ENCODE measurements at regions not wholly inside any gene's neighbourhood (a gene's known extent, or its start where the extent isn't known, plus 50 kb on each side); places are given as distances from the start of the nearest gene placed in this dataset.

DNA sequence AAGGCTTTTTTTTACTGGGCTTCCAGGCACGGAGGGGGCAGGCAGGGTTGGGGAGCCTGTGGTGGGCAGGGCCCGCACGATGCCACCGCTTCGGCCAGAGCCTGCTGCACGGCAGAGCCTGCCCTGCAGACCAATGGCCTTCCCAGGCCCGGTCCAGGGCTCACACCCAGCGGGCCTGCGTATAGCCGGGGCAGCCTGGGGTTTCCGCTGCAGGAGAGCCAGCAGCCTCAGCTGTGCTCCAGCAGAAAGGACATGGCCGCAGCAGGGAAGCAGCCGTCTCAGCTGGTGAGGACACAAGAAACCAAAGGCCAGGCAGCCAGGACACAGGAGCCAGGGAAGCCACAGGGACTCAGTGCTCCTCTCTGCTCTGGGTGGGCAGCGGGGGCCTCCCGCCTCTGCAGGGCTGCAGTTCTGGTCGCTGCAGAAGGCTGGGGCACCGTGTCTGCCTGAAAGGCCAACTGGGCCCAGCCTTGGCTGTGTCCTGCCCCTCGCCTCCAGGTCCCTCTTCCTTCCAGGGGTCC is 90.6 kb downstream of the TTLL2 start:
- Histone ChIP-seq H3K4me1 (ENCODE audit: control insufficient read depth in 1 of 2, insufficient read depth in 2 of 2, low read depth in 1 of 2, low read length in 1 of 2) (peaks cover 0 to 10% of the 10 kb centered on the region in 2 experiments; a peak in 2 of 4 replicates), H3K9ac (no peak overlapping the region), H3K9me3 (no peaks in the 10 kb centered on the region), H2AFZ (ENCODE audit: low read depth) (no peak overlapping the region), H3K27ac (ENCODE audit: low read depth in 2 of 2, low read length in 1 of 2) (no peak overlapping the region), H3K79me2 (ENCODE audit: insufficient read depth) (no peaks in the 10 kb centered on the region), H3K4me2 (no peak overlapping the region), H3K36me3 (replicated peaks in 1 of 2; ENCODE audit: control insufficient read depth in 1 of 2, insufficient read depth in 2 of 2, low read length in 1 of 2) (no peaks in the 10 kb centered on the region), H3K9me2 (no peaks in the 10 kb centered on the region), H4K20me1 (ENCODE audit: insufficient read depth) (no peaks in the 10 kb centered on the region), H3F3A (replicated peaks; ENCODE audit: insufficient read depth) (no peaks in the 10 kb centered on the region), H3K4me3 (ENCODE audit: low read depth in 2 of 2, low read length in 1 of 2) (no peak overlapping the region), H3K27me3 (ENCODE audit: insufficient read depth) (no peaks in the 10 kb centered on the region)
- TF ChIP-seq, protein P1, sequence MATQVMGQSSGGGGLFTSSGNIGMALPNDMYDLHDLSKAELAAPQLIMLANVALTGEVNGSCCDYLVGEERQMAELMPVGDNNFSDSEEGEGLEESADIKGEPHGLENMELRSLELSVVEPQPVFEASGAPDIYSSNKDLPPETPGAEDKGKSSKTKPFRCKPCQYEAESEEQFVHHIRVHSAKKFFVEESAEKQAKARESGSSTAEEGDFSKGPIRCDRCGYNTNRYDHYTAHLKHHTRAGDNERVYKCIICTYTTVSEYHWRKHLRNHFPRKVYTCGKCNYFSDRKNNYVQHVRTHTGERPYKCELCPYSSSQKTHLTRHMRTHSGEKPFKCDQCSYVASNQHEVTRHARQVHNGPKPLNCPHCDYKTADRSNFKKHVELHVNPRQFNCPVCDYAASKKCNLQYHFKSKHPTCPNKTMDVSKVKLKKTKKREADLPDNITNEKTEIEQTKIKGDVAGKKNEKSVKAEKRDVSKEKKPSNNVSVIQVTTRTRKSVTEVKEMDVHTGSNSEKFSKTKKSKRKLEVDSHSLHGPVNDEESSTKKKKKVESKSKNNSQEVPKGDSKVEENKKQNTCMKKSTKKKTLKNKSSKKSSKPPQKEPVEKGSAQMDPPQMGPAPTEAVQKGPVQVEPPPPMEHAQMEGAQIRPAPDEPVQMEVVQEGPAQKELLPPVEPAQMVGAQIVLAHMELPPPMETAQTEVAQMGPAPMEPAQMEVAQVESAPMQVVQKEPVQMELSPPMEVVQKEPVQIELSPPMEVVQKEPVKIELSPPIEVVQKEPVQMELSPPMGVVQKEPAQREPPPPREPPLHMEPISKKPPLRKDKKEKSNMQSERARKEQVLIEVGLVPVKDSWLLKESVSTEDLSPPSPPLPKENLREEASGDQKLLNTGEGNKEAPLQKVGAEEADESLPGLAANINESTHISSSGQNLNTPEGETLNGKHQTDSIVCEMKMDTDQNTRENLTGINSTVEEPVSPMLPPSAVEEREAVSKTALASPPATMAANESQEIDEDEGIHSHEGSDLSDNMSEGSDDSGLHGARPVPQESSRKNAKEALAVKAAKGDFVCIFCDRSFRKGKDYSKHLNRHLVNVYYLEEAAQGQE (IDR thresholded peaks at IDR 0.05; ENCODE audit: low read depth, low read length): no peak
- 29% methylated on average over 2 of the region's 18 CpGs for WGBS (ENCODE audit: low lambda C conversion rate)
- CTCF ChIA-PET: no interaction called here
- POLR2A ChIA-PET: no interaction called here
- DNase-seq: no peak

DNA sequence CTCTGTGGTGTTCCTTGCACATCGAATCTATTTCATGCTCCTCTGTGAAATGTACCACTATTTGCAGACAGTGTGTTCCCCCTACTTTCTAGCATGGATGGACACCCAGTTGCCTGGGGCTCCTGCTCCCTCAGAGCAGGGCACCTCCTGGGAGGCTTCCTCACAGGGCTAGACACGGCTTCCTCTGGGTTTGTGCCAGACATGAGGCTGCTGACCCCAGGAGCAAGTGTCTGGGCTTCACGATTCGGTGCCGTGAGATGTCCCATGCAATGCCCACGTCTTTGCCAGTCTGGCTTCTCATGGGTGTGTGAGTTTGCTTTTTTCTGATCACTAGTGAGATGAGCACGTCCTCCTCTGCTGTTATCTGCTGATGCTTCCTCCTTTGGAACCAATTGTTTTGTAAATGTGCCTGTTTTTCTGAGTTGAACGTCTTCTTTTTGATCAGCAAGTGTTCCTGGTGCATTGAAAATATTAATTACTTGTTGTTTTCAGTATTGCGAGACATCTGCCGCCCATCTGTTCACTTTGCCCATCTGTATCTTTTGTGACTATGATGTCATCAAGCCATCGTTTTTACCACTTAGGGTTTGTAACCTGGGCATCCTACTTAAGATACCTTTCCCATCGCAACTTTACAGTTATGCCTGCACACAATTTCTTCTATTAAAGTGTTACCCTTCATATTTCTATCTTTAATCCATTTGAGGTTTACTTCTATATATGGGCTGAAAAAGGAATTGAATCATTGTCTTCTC is 92.0 kb downstream of the TTLL2 start:
- no peaks in the 10 kb centered on the region for H3K27me3 ChIP-seq (ENCODE audit: insufficient read depth)
- H3K27ac ChIP-seq (ENCODE audit: low read depth in 2 of 2, low read length in 1 of 2): peak overlapping the region in 1 of 2 experiments; percentile 76; a peak in 2 of 4 replicates
- ChIA-PET POLR2A (no interaction called here), CTCF (no interaction called here)
- H3K9me3 ChIP-seq: no peaks in the 10 kb centered on the region
- H3K36me3 ChIP-seq (replicated peaks in 1 of 2; ENCODE audit: control insufficient read depth in 1 of 2, insufficient read depth in 2 of 2, low read length in 1 of 2): no peaks in the 10 kb centered on the region
- no peaks in the 10 kb centered on the region for H4K20me1 ChIP-seq (ENCODE audit: insufficient read depth)
- no peaks in the 10 kb centered on the region for H3F3A ChIP-seq (replicated peaks; ENCODE audit: insufficient read depth)
- H3K9ac ChIP-seq: no peak overlapping the region
- 20% methylated on average over 12 of the region's 12 CpGs for WGBS (ENCODE audit: low lambda C conversion rate)
- H3K9me2 ChIP-seq: no peaks in the 10 kb centered on the region
- peaks cover 0 to 10% of the 10 kb centered on the region in 2 experiments; a peak in 2 of 4 replicates for H3K4me1 ChIP-seq (ENCODE audit: control insufficient read depth in 1 of 2, insufficient read depth in 2 of 2, low read depth in 1 of 2, low read length in 1 of 2)
- no peak overlapping the region for H3K4me2 ChIP-seq
- no peaks in the 10 kb centered on the region for H3K79me2 ChIP-seq (ENCODE audit: insufficient read depth)
- H2AFZ ChIP-seq (ENCODE audit: low read depth): no peak overlapping the region
- no peak for TF ChIP-seq TEAD4 (IDR thresholded peaks at IDR 0.05; ENCODE audit: borderline replicate concordance, insufficient read depth)
- TF ChIP-seq, protein P1 (IDR thresholded peaks at IDR 0.05; ENCODE audit: low read depth, low read length): no peak
- TF ChIP-seq NRF1 (IDR thresholded peaks at IDR 0.05; ENCODE audit: low read depth, low read length): no peak
- peak; percentile 13; the same call in 1 of the 2 replicates for TF ChIP-seq GATA2 (CRISPR knock-in tag; IDR thresholded peaks at IDR 0.05)
- no peak for TF ChIP-seq JUND (IDR thresholded peaks at IDR 0.05)
- no peak overlapping the region for H3K4me3 ChIP-seq (ENCODE audit: low read depth in 2 of 2, low read length in 1 of 2)
- peak; percentile 67 for DNase-seq

Measured in SK-N-SH (cell line).